NCI-H1694 treated with DMSO at 0.1 percent for 48 hours (cell line): ENCODE measurements at regions not wholly inside any gene's neighbourhood (a gene's known extent, or its start where the extent isn't known, plus 50 kb on each side); places are given as distances from the start of the nearest gene placed in this dataset.
"Not testable (repeated sequence)": the region's sequence is repeated elsewhere in the genome, so short reads cannot be mapped to it uniquely, and the experiment has no call there.

Experiments used
- DNase-seq: peaks from one replicate; lab custom pipeline; 2025; lab: John Stamatoyannopoulos, UW

- no peak for DNase-seq
These were observed 152.3 kb downstream of the PCTP start for GRCh38 chr17:55903028-55903690.

- DNase-seq: no peak
These were observed 158.9 kb downstream of the PCTP start for GRCh38 chr17:55909776-55910175.

- DNase-seq: no peak
These were observed 160.3 kb downstream of the PCTP start for GRCh38 chr17:55911186-55911585.

GRCh38 chr17:55925440-55925839, 174.6 kb downstream of the PCTP start:
- DNase-seq: no peak

- DNase-seq: no peak
These were observed 175.6 kb downstream of the PCTP start for GRCh38 chr17:55926276-55926990.

- no peak for DNase-seq
These were observed 179.5 kb downstream of the PCTP start for GRCh38 chr17:55930291-55930809.

- no peak for DNase-seq
These were observed 180.6 kb downstream of the PCTP start for GRCh38 chr17:55931446-55931845.

- DNase-seq: no peak
These were observed 182.1 kb downstream of the PCTP start for GRCh38 chr17:55932973-55933372.

- not testable (repeated sequence) for DNase-seq
These were observed 188.4 kb downstream of the PCTP start for GRCh38 chr17:55939181-55939810.

- no peak for DNase-seq
These were observed 193.5 kb upstream of the ANKFN1 start for GRCh38 chr17:55959756-55960155.

- DNase-seq: no peak
These were observed 191.9 kb upstream of the ANKFN1 start for GRCh38 chr17:55961386-55961785.

GRCh38 chr17:55962951-55963401, 190.3 kb upstream of the ANKFN1 start:
- DNase-seq: no peak

GRCh38 chr17:55964191-55964590, 189.1 kb upstream of the ANKFN1 start:
- no peak for DNase-seq

- DNase-seq: no peak
These were observed 188.2 kb upstream of the ANKFN1 start for GRCh38 chr17:55965051-55965450.

GRCh38 chr17:55969562-55970324, 183.5 kb upstream of the ANKFN1 start:
- no peak for DNase-seq

GRCh38 chr17:55978578-55978977, 174.7 kb upstream of the ANKFN1 start:
- DNase-seq: no peak

GRCh38 chr17:55983096-55983495, 170.2 kb upstream of the ANKFN1 start:
- DNase-seq: no peak

- no peak for DNase-seq
These were observed 166.5 kb upstream of the ANKFN1 start for GRCh38 chr17:55986817-55987216.

- DNase-seq: no peak
These were observed 164.4 kb upstream of the ANKFN1 start for GRCh38 chr17:55988861-55989260.

- no peak for DNase-seq
These were observed 162.8 kb upstream of the ANKFN1 start for GRCh38 chr17:55990332-55991006.

GRCh38 chr17:55996826-55997225, 156.4 kb upstream of the ANKFN1 start:
- DNase-seq: no peak

- no peak for DNase-seq
These were observed 152.9 kb upstream of the ANKFN1 start for GRCh38 chr17:56000411-56000810.
